IMR-90 (cell line): ENCODE measurements at regions not wholly inside any gene's neighbourhood (a gene's known extent, or its start where the extent isn't known, plus 50 kb on each side); places are given as distances from the start of the nearest gene placed in this dataset.

Source experiments
- ATAC-seq: fragments of 200-7000 bp; cut with Tn5 transposase; 2 replicates; pipeline ENCODE4 v1.9.1; 2020; ENCODE audit warnings: low read depth, mild to moderate bottlenecking, moderate library complexity
- BruUV-seq: library from RNA; stranded (reverse); fragments of 400-500 nt; replicated peaks from 2 replicates; lab custom pipeline; 2021; lab: Mats Ljungman, UMichigan
- CTCF ChIA-PET: fragments of 300-600 bp; formaldehyde crosslinking; extraction: SDS; loops from one replicate; lab custom pipeline; 2021; ENCODE audit warnings: antibody characterized with exemption; lab: Yijun Ruan, JAX
- POLR2A ChIA-PET: fragments of 300-600 bp; sonication (Branson Sonifier 250); formaldehyde crosslinking; loops from one replicate; lab custom pipeline; 2022; ENCODE audit warnings: antibody characterized with exemption; ENCODE audit not compliant: unreplicated experiment; lab: Charles Lee
- DNase-seq: peaks from one replicate; pipeline ENCODE4 v3.0.0; 2013
- H2AFZ ChIP-seq: replicated peaks from 2 replicates; pipeline ENCODE3; 2013; ENCODE audit warnings: low read length, mild to moderate bottlenecking; ENCODE audit not compliant: poor library complexity
- H2AK5ac ChIP-seq: 2 replicates; pipeline ENCODE4 v1.6.1; 2013; ENCODE audit warnings: low read depth, low read length, inconsistent platforms
- H2AK9ac ChIP-seq: replicated peaks from 2 replicates; pipeline ENCODE3; 2013; ENCODE audit warnings: mild to moderate bottlenecking, low read depth, low read length, moderate library complexity; ENCODE audit not compliant: poor library complexity
- H2BK120ac ChIP-seq: 2 replicates; pipeline ENCODE4 v1.6.1; 2013; ENCODE audit warnings: low read depth, low read length, inconsistent platforms
- H2BK15ac ChIP-seq: 3 replicates; pipeline ENCODE4 v1.6.1; 2013; ENCODE audit warnings: low read depth, low read length, inconsistent platforms
- H2BK20ac ChIP-seq: 2 replicates; pipeline ENCODE4 v1.6.1; 2013; ENCODE audit warnings: low read depth, mild to moderate bottlenecking, inconsistent platforms, low read length, moderate library complexity
- H2BK5ac ChIP-seq: 2 replicates; pipeline ENCODE4 v1.6.1; 2013; ENCODE audit warnings: mild to moderate bottlenecking, low read depth, low read length, inconsistent platforms; ENCODE audit not compliant: poor library complexity, severe bottlenecking
- H3K14ac ChIP-seq: replicated peaks from 2 replicates; pipeline ENCODE4 v1.6.1; 2013; ENCODE audit warnings: low read depth, low read length, inconsistent platforms
- H3K18ac ChIP-seq: 2 replicates; pipeline ENCODE4 v1.6.1; 2013; ENCODE audit warnings: low read depth, low read length, control low read depth
- H3K23ac ChIP-seq: 2 replicates; pipeline ENCODE4 v1.6.1; 2013; ENCODE audit warnings: low read depth, low read length, inconsistent platforms
- H3K27ac ChIP-seq: 2 replicates; pipeline ENCODE4 v1.5.1; 2013; ENCODE audit warnings: mild to moderate bottlenecking, control low read depth, low read length; ENCODE audit not compliant: insufficient read depth
- H3K27me3 ChIP-seq: 2 replicates; pipeline ENCODE4 v1.6.1; 2013; ENCODE audit warnings: low read length; ENCODE audit not compliant: control insufficient read depth, insufficient read depth
- H3K36me3 ChIP-seq: 2 replicates; pipeline ENCODE4 v1.6.1; 2013; ENCODE audit warnings: low read length, mixed read lengths; ENCODE audit not compliant: control insufficient read depth, insufficient read depth
- H3K4ac ChIP-seq: 2 replicates; pipeline ENCODE4 v1.6.1; 2013; ENCODE audit warnings: low read depth, low read length, inconsistent platforms
- H3K4me1 ChIP-seq: 2 replicates; pipeline ENCODE4 v1.6.1; 2013; ENCODE audit warnings: low read length, mixed read lengths; ENCODE audit not compliant: control insufficient read depth, insufficient read depth
- H3K4me2 ChIP-seq: 2 replicates; pipeline ENCODE4 v1.6.1; 2013; ENCODE audit warnings: low read depth, mild to moderate bottlenecking, control low read depth, low read length, moderate library complexity
- H3K4me3 ChIP-seq: 2 replicates; pipeline ENCODE4 v1.5.1; 2013; ENCODE audit warnings: low read depth, mild to moderate bottlenecking, control low read depth, low read length, moderate library complexity; ENCODE audit not compliant: insufficient read depth
- H3K56ac ChIP-seq: 2 replicates; pipeline ENCODE4 v1.6.1; 2013; ENCODE audit warnings: low read length, inconsistent platforms; ENCODE audit not compliant: insufficient read depth; ENCODE audit errors: extremely low read depth
- H3K79me1 ChIP-seq, 2 experiments: 2 replicates each; pipeline ENCODE4 v1.6.1; 2013; ENCODE audit warnings: low read length in 2 of 2, inconsistent platforms in 1 of 2, low read depth in 1 of 2
- H3K9ac ChIP-seq: 2 replicates; pipeline ENCODE4 v1.6.1; 2013; ENCODE audit warnings: low read depth, low read length, control low read depth
- H3K9me1 ChIP-seq: 2 replicates; pipeline ENCODE4 v1.6.1; 2013; ENCODE audit warnings: low read length, inconsistent platforms; ENCODE audit not compliant: insufficient read depth
- H3K9me3 ChIP-seq: 2 replicates; pipeline ENCODE4 v1.6.1; 2013; ENCODE audit warnings: low read length; ENCODE audit not compliant: control insufficient read depth, insufficient read depth
- H4K20me1 ChIP-seq: 2 replicates; pipeline ENCODE4 v1.6.1; 2013; ENCODE audit warnings: low read length, inconsistent platforms; ENCODE audit not compliant: insufficient read depth
- H4K5ac ChIP-seq: 2 replicates; pipeline ENCODE4 v1.6.1; 2013; ENCODE audit warnings: mild to moderate bottlenecking, low read depth, low read length, control low read depth
- H4K8ac ChIP-seq, 2 experiments: 2 replicates each; pipeline ENCODE4 v1.6.1; 2013; ENCODE audit warnings: low read depth in 2 of 2, low read length in 2 of 2, control low read depth in 1 of 2, inconsistent platforms in 1 of 2
- H4K91ac ChIP-seq: 2 replicates; pipeline ENCODE4 v1.6.1; 2013; ENCODE audit warnings: low read depth, low read length, inconsistent platforms; ENCODE audit not compliant: insufficient read depth
- CEBPB ChIP-seq: IDR thresholded peaks from 2 replicates; pipeline ENCODE4 v1.6.1; 2012; ENCODE audit warnings: low read depth, low read length, improper control_type of control experiment
- RFX5 ChIP-seq: IDR thresholded peaks from 2 replicates; pipeline ENCODE4 v1.8.0; 2012; ENCODE audit warnings: low read depth, mild to moderate bottlenecking, low read length, moderate library complexity
- WGBS, 2 experiments: methylation state at CpG; one replicate each; pipeline versions ENCODE4 v1.1.5 to v1.1.7; 2013; ENCODE audit warnings: missing lambda C conversion rate in 2 of 2; ENCODE audit not compliant: insufficient read length in 1 of 2; ENCODE audit errors: extremely low coverage in 2 of 2; 5-methylcytosine and 5-hydroxymethylcytosine counted together
- dilution Hi-C: fragments of 300-500 bp; cut with HindIII; formaldehyde crosslinking; loops from one replicate; pipeline ENCODE4 v1.14.3; 2018; ENCODE audit warnings: low sequenced_read_pairs; ENCODE audit not compliant: unreplicated experiment
- in situ Hi-C: fragments of 300-500 bp; cut with MboI; formaldehyde crosslinking; loops from 3 replicates; pipeline ENCODE4 v1.14.3; 2019; ENCODE audit warnings: low sequenced_read_pairs, inconsistent platforms, mixed read lengths
- intact Hi-C: fragments of 100-400 bp; cut with micrococcal nuclease; formaldehyde crosslinking; loops from 2 replicates; pipeline ENCODE4 v1.10.0; 2022

- ATAC-seq: no peak
- Histone ChIP-seq H2AK9ac (no peak overlapping the region), H3K23ac (no peak overlapping the region), H2BK15ac (no peak overlapping the region), H3K56ac (no peak overlapping the region), H4K91ac (no peak overlapping the region), H3K27me3 (no peaks in the 10 kb centered on the region), H3K4me2 (no peak overlapping the region), H3K18ac (no peak overlapping the region), H3K79me1 (no peaks in the 10 kb centered on the region), H3K4me1 (no peaks in the 10 kb centered on the region), H2BK5ac (no peak overlapping the region), H3K4me3 (no peak overlapping the region), H3K36me3 (no peaks in the 10 kb centered on the region), H2BK120ac (no peak overlapping the region), H3K4ac (no peak overlapping the region), H2BK20ac (peak overlapping the region; percentile 9; the same call in 1 of the 2 replicates), H3K9me3 (no peaks in the 10 kb centered on the region), H4K5ac (no peak overlapping the region), H3K9me1 (no peaks in the 10 kb centered on the region), H2AFZ (no peak overlapping the region), H3K27ac (no peak overlapping the region), H4K20me1 (no peaks in the 10 kb centered on the region), H3K9ac (no peak overlapping the region), H3K14ac (no peak overlapping the region), H4K8ac (no peak overlapping the region), H2AK5ac (no peak overlapping the region)
- dilution Hi-C loops: no loop called here
- intact Hi-C loops: no loop called here
- TF ChIP-seq RFX5 (no peak), CEBPB (no peak)
- WGBS, 2 experiments: no CpG with 5 or more reads among the region's 3 CpGs
- in situ Hi-C loops: no loop called here
- CTCF ChIA-PET: no interaction called here
- DNase-seq: peak; percentile 22
- POLR2A ChIA-PET: no interaction called here
- BruUV-seq: no TSS peak
Measured at GRCh38 chr9:116064970-116065369, 88.6 kb upstream of the PAPPA start.
